ENCODE measurements at regions not wholly inside any gene's neighbourhood (a gene's known extent, or its start where the extent isn't known, plus 50 kb on each side); places are given as distances from the start of the nearest gene placed in this dataset.

- no peaks in the 10 kb centered on the region for H4K20me1 ChIP-seq (replicated peaks in 1 of 2; ENCODE audit: control insufficient read depth in 1 of 2, insufficient read depth in 2 of 2, low read length in 2 of 2)
- no peak overlapping the region for H4K8ac ChIP-seq (ENCODE audit: extremely low read depth, insufficient read depth, low read length)
- H3K9ac ChIP-seq (replicated peaks in 1 of 4; ENCODE audit: extremely low read depth in 1 of 4, low read depth in 3 of 4, low read length in 3 of 4) = no peak overlapping the region
- POLR2A ChIA-PET (ENCODE audit: partially characterized antibody) = no interaction called here
- no peak overlapping the region for H2BK20ac ChIP-seq (ENCODE audit: low read length)
- H3K79me2 ChIP-seq (ENCODE audit: control insufficient read depth in 1 of 2, insufficient read depth in 2 of 2, low read length in 2 of 2) = no peaks in the 10 kb centered on the region
- no peak overlapping the region for H2BK120ac ChIP-seq (replicated peaks; ENCODE audit: low read depth, low read length)
- H2AFZ ChIP-seq (ENCODE audit: low read length) = no peak overlapping the region
- no peaks in the 10 kb centered on the region for H3K9me3 ChIP-seq (ENCODE audit: insufficient read depth in 2 of 2, low read depth in 1 of 2, low read length in 1 of 2)
- no peak overlapping the region for H2BK5ac ChIP-seq (ENCODE audit: low read depth, low read length)
- H3K27me3 ChIP-seq (replicated peaks in 1 of 4; ENCODE audit: control insufficient read depth in 3 of 4, extremely low read depth in 1 of 4, insufficient read depth in 3 of 4, low read length in 3 of 4) = peaks cover 0 to 1% (median 0%) of the 10 kb centered on the region in 4 experiments; a peak in 2 of 7 replicates
- no peak overlapping the region for H3K4ac ChIP-seq (replicated peaks; ENCODE audit: insufficient read length, low read depth, low read length)
- H3K27ac ChIP-seq (ENCODE audit: low read depth, low read length) = no peak overlapping the region
- WGBS, 2 experiments (ENCODE audit: extremely low coverage in 1 of 2, insufficient coverage in 1 of 2, insufficient read length in 1 of 2, insufficient replicate concordance in 2 of 2, low coverage in 1 of 2, low lambda C conversion rate in 2 of 2, missing lambda C conversion rate in 1 of 2) = 90% methylated on average over 4 of the region's 4 CpGs; no CpG with 5 or more reads in 1 of the 2 experiments
- no peak overlapping the region for H3K4me2 ChIP-seq (ENCODE audit: insufficient read depth in 1 of 2, low read depth in 2 of 2, low read length in 2 of 2)
- FAIRE-seq = no peak
- H3K23ac ChIP-seq (ENCODE audit: insufficient read length) = no peak overlapping the region
- peaks cover 0 to 7% (median 1%) of the 10 kb centered on the region in 4 experiments; a peak in 3 of 7 replicates for H3K4me1 ChIP-seq (replicated peaks in 1 of 4; ENCODE audit: control insufficient read depth in 3 of 4, insufficient read depth in 4 of 4, low read length in 3 of 4)
- CTCF ChIA-PET (ENCODE audit: partially characterized antibody) = interaction anchor here (0.6 to 2.1 kb wide), 2 partner anchors 13 to 251 kb away, joined by 4 to 8 read pairs; no protein-coding TSS in a partner anchor
- H4K5ac ChIP-seq (ENCODE audit: insufficient read length, low read depth, low read length) = no peak overlapping the region
- DNase-seq (ENCODE audit: low read depth in 1 of 2, low spot score in 2 of 2) = no peak
- no peak overlapping the region for H3K56ac ChIP-seq (replicated peaks; ENCODE audit: insufficient read length, low read depth, low read length)
- no peak overlapping the region for H2BK15ac ChIP-seq (ENCODE audit: low read length)
- no peak overlapping the region for H3K18ac ChIP-seq (ENCODE audit: extremely low read depth, low read length)
- H2BK12ac ChIP-seq (ENCODE audit: low read depth, low read length) = no peak overlapping the region
- H3K23me2 ChIP-seq (ENCODE audit: low read depth, low read length) = no peaks in the 10 kb centered on the region
- H3K36me3 ChIP-seq (ENCODE audit: control insufficient read depth in 2 of 4, insufficient read depth in 4 of 4, low read length in 3 of 4) = no peaks in the 10 kb centered on the region
- no peaks in the 10 kb centered on the region for H3K79me1 ChIP-seq (ENCODE audit: low read depth, low read length)
- TF ChIP-seq POU5F1 (IDR thresholded peaks at IDR 0.05; ENCODE audit: low read depth, low read length) = no peak
- no peak for TF ChIP-seq KDM1A (IDR thresholded peaks at IDR 0.05; ENCODE audit: borderline replicate concordance, low read length)
- no peak for TF ChIP-seq FOSL1 (IDR thresholded peaks at IDR 0.05; ENCODE audit: insufficient read depth, low read depth, low read length)
- TF ChIP-seq TAF7 (optimal IDR thresholded peaks at IDR 0.05; ENCODE audit: borderline replicate concordance, low read depth, low read length) = no peak
- no peak for TF ChIP-seq SP1 (IDR thresholded peaks at IDR 0.05; ENCODE audit: low read depth, low read length)
- TF ChIP-seq JUN (IDR thresholded peaks at IDR 0.05; ENCODE audit: low read depth, low read length) = no peak
- no peak for TF ChIP-seq TEAD4 (IDR thresholded peaks at IDR 0.05; ENCODE audit: low read depth, low read length)
- TF ChIP-seq RBBP5 (IDR thresholded peaks at IDR 0.05; ENCODE audit: borderline replicate concordance, low read depth, low read length) = no peak
- TF ChIP-seq CTBP2 (IDR thresholded peaks at IDR 0.05; ENCODE audit: borderline replicate concordance, insufficient read depth, insufficient read length, low read length) = no peak
- TF ChIP-seq ASH2L (IDR thresholded peaks at IDR 0.05; ENCODE audit: low read length) = no peak
- no peak for TF ChIP-seq NRF1 (IDR thresholded peaks at IDR 0.05; ENCODE audit: low read depth, low read length)
- H2AK5ac ChIP-seq (ENCODE audit: low read depth, low read length) = no peak overlapping the region
- H4K91ac ChIP-seq (replicated peaks; ENCODE audit: insufficient read length, low read length) = no peak overlapping the region
- H3K4me3 ChIP-seq (ENCODE audit: extremely low read depth in 1 of 4, insufficient read depth in 2 of 4, low read depth in 3 of 4, low read length in 4 of 4) = no peak overlapping the region
- no peak overlapping the region for H3K14ac ChIP-seq (ENCODE audit: insufficient read length)
Measured at GRCh38 chr14:31939934-31940333, 137.2 kb upstream of the ARHGAP5 start.

All from H1 (cell line).